Body of pancreas (tissue), 4 donors: ENCODE measurements at regions not wholly inside any gene's neighbourhood (a gene's known extent, or its start where the extent isn't known, plus 50 kb on each side); places are given as distances from the start of the nearest gene placed in this dataset.

Source experiments
- ATAC-seq: fragments of 150-250 bp; one replicate; pipeline ENCODE4 v1.9.1; 2016
- DNase-seq, 4 donors: peaks; one replicate each; pipeline ENCODE4 v3.0.0-alpha.2; 2019
- H3K27ac ChIP-seq, 4 donors: fragments of 200-600 bp; sonication (generic); 1 replicate in 3 of 4; 2 replicates in 1 of 4; pipeline versions ENCODE4 v1.5.1 to v1.6.1; 2016 to 2019; ENCODE audit warnings: mild to moderate bottlenecking in 1 of 4, mixed read lengths in 1 of 4, moderate library complexity in 1 of 4
- H3K27me3 ChIP-seq, 2 donors: fragments of 200-600 bp; sonication (generic); one replicate each; pipeline ENCODE4 v1.6.0; 2016; ENCODE audit warnings: mild to moderate bottlenecking in 1 of 2
- H3K36me3 ChIP-seq, 2 donors: fragments of 200-600 bp; sonication (generic); replicated peaks in 1 of 2; 2 replicates each; pipeline ENCODE4 v1.5.1; 2016; ENCODE audit warnings: low read depth in 2 of 2; ENCODE audit not compliant: insufficient read depth in 1 of 2
- H3K4me1 ChIP-seq: fragments of 200-600 bp; sonication (generic); one replicate; pipeline ENCODE4 v1.6.0; 2016
- H3K4me3 ChIP-seq, 2 donors: fragments of 200-600 bp; sonication (generic); 1 replicate in 1 of 2; 2 replicates in 1 of 2; pipeline ENCODE4 v1.5.1; 2016 to 2019
- H3K9me3 ChIP-seq, 3 donors: fragments of 200-600 bp; sonication (generic); 1 replicate in 2 of 3; 2 replicates in 1 of 3; pipeline ENCODE4 v1.5.1; 2016
- CTCF ChIP-seq, 7 experiments: fragments of 450-650 bp in 4 of 7; fragments of 200-600 bp in 3 of 7; sonication (generic) in 3 of 7; IDR thresholded peaks; one replicate each; pipeline ENCODE4 v1.5.1; 2016 to 2019; ENCODE audit warnings: antibody characterized with exemption in 7 of 7
- POLR2A ChIP-seq, 3 donors: fragments of 450-650 bp; IDR thresholded peaks; one replicate each; pipeline ENCODE4 v1.6.1; 2016; ENCODE audit warnings: antibody characterized with exemption in 3 of 3, mild to moderate bottlenecking in 2 of 3
- WGBS, 2 donors: methylation state at CpG; one replicate each; pipeline ENCODE4 v1.1.5; 2017; 5-methylcytosine and 5-hydroxymethylcytosine counted together
- intact Hi-C: fragments of 100-400 bp; cut with DNase I; formaldehyde crosslinking; loops from one replicate; pipeline ENCODE4 v1.15.1; 2023

DNA sequence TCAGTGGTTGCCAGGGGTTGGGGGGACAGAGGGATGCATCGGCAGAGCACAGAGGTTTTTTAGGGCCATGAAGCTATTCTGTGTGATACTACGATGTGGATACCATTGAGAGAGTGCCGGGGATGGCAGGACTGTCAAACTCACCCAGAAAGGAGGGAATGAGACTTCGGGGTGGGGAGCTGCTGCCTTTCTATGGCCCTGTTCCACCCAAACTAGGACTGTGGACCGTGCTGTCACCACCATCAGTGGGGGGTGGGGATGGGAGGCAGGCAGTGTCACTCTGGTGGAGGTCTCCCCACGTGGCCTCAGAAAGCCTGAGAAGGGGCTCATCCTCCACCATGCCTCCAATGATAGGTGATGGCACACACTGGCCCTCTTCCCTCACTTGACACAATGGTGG is 146.2 kb downstream of the PTPN20 start:
- no peak for DNase-seq
- no peaks in the 10 kb centered on the region for H3K9me3 ChIP-seq
- TF ChIP-seq CTCF (IDR thresholded peaks at IDR 0.05): no peak
- no peak for TF ChIP-seq POLR2A (IDR thresholded peaks at IDR 0.05)

GRCh38 chr10:47058032-47058702 is 146.9 kb downstream of the PTPN20 start:
- Histone ChIP-seq H3K4me3 (no peak overlapping the region), H3K9me3 (no peaks in the 10 kb centered on the region), H3K4me1 (no peaks in the 10 kb centered on the region), H3K36me3 (no peaks in the 10 kb centered on the region), H3K27me3 (no peaks in the 10 kb centered on the region), H3K27ac (no peak overlapping the region)
- 77 to 83% methylated on average over 9 of the region's 9 CpGs for WGBS, 2 donors
- intact Hi-C loops: no loop called here
- TF ChIP-seq POLR2A (IDR thresholded peaks at IDR 0.05): no peak
- TF ChIP-seq CTCF (IDR thresholded peaks at IDR 0.05): no peak
- ATAC-seq: no peak
- no peak for DNase-seq

More for the DNA sequence above, 146.2 kb downstream of the PTPN20 start:
- Histone ChIP-seq H3K4me3 (no peak overlapping the region), H3K4me1 (no peaks in the 10 kb centered on the region), H3K27ac (no peak overlapping the region), H3K36me3 (no peaks in the 10 kb centered on the region), H3K27me3 (no peaks in the 10 kb centered on the region)
- ATAC-seq: no peak
- WGBS, 2 donors: 79 to 83% methylated on average over 6 of the region's 6 CpGs
- intact Hi-C loops: no loop called here

DNA sequence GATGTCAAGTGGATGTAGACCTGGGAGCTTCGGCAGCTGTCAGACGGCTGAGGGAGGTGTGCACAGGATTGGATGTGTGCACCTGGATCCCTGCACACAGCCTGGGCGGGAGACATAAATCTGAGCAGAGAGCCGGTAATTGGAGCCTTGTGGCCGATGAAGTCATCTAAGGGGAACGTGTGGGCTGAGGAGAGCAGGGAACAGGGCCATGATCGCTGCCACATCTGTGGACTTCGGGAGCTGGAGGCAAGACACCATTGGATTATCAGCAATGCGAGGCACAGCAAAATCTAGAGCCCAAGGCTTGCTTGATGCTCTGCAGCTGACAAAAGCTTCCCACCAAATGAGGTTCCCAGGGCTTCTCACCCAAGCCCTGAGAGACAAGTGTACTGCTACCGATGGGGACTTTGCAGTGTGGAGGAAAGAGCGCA is 147.7 kb downstream of the PTPN20 start:
- 78 to 82% methylated on average over 6 to 11 of the region's 11 CpGs for whole genome bisulfite sequencing, 2 donors
- Histone ChIP-seq H3K9me3 (no peaks in the 10 kb centered on the region), H3K4me3 (no peak overlapping the region), H3K27me3 (no peaks in the 10 kb centered on the region), H3K27ac (no peak overlapping the region), H3K36me3 (no peaks in the 10 kb centered on the region), H3K4me1 (no peaks in the 10 kb centered on the region)
- intact Hi-C loops: no loop called here
- DNase-seq (no peak), ATAC-seq (no peak)
- TF ChIP-seq POLR2A (IDR thresholded peaks at IDR 0.05): no peak
- TF ChIP-seq CTCF (IDR thresholded peaks at IDR 0.05): no peak

- 90 to 91% methylated on average over 10 to 15 of the region's 15 CpGs for WGBS, 2 donors
- no peak for TF ChIP-seq CTCF (IDR thresholded peaks at IDR 0.05)
- no peak for TF ChIP-seq POLR2A (IDR thresholded peaks at IDR 0.05)
- Histone ChIP-seq H3K27ac (no peak overlapping the region), H3K36me3 (no peaks in the 10 kb centered on the region), H3K9me3 (no peaks in the 10 kb centered on the region), H3K4me3 (no peak overlapping the region), H3K27me3 (no peaks in the 10 kb centered on the region), H3K4me1 (no peaks in the 10 kb centered on the region)
- no peak for DNase-seq
- intact Hi-C loops: no loop called here
- ATAC-seq: no peak
These were observed 148.5 kb downstream of the PTPN20 start for GRCh38 chr10:47059606-47060311.
